Uterus (tissue), 3 donors: ENCODE measurements at regions not wholly inside any gene's neighbourhood (a gene's known extent, or its start where the extent isn't known, plus 50 kb on each side); places are given as distances from the start of the nearest gene placed in this dataset.

Experiments
- DNase-seq, 2 donors: peaks; one replicate each; pipeline ENCODE4 v3.0.0-alpha.2; 2019 to 2020
- H3K27ac ChIP-seq, 2 donors: fragments of 200-600 bp; sonication (generic); 1 replicate in 1 of 2; 2 replicates in 1 of 2; pipeline ENCODE4 v1.5.1; 2016 to 2018
- H3K27me3 ChIP-seq, 2 donors: fragments of 200-600 bp; sonication (generic); one replicate each; pipeline ENCODE4 v1.5.1; 2018 to 2019; ENCODE audit warnings: control low read depth in 1 of 2
- H3K36me3 ChIP-seq, 2 donors: fragments of 200-600 bp; sonication (generic); one replicate each; pipeline ENCODE4 v1.5.1; 2019; ENCODE audit warnings: control low read depth in 1 of 2
- H3K4me1 ChIP-seq, 2 donors: fragments of 200-600 bp; sonication (generic); one replicate each; pipeline ENCODE4 v1.5.1; 2018 to 2019; ENCODE audit warnings: control low read depth in 1 of 2
- H3K4me3 ChIP-seq, 2 donors: fragments of 200-600 bp; sonication (generic); 1 replicate in 1 of 2; 2 replicates in 1 of 2; pipeline ENCODE4 v1.5.1; 2018 to 2019; ENCODE audit warnings: mild to moderate bottlenecking in 1 of 2
- H3K9me3 ChIP-seq, 2 donors: fragments of 200-600 bp; sonication (generic); one replicate each; pipeline ENCODE4 v1.5.1; 2019; ENCODE audit warnings: control low read depth in 1 of 2
- CTCF ChIP-seq, 4 experiments: fragments of 200-600 bp in 2 of 4; fragments of 450-650 bp in 2 of 4; sonication (generic) in 2 of 4; IDR thresholded peaks; one replicate each; pipeline ENCODE4 v1.5.1; 2016 to 2019; ENCODE audit warnings: antibody characterized with exemption in 4 of 4, mild to moderate bottlenecking in 2 of 4, moderate library complexity in 1 of 4
- POLR2A ChIP-seq, 2 donors: fragments of 450-650 bp; IDR thresholded peaks; one replicate each; pipeline ENCODE4 v1.6.1; 2016; ENCODE audit warnings: antibody characterized with exemption in 2 of 2, mild to moderate bottlenecking in 1 of 2, moderate library complexity in 1 of 2
- intact Hi-C: fragments of 100-400 bp; cut with DNase I; formaldehyde crosslinking; loops from one replicate; pipeline ENCODE4 v1.15.1; 2023; ENCODE audit warnings: low total_unique reads
- donor health status: DM: yes; HTN: yes; CAD: no.

- Histone ChIP-seq H3K4me3 (no peak overlapping the region), H3K36me3 (no peaks in the 10 kb centered on the region), H3K9me3 (no peaks in the 10 kb centered on the region), H3K4me1 (no peaks in the 10 kb centered on the region), H3K27me3 (no peaks in the 10 kb centered on the region), H3K27ac (no peak overlapping the region)
- intact Hi-C loops, result no loop called here
- TF ChIP-seq CTCF (IDR thresholded peaks at IDR 0.05) (no peak), POLR2A (IDR thresholded peaks at IDR 0.05) (no peak)
- DNase-seq, result no peak
Observed at GRCh38 chr12:127064207-127064606, 1202.8 kb upstream of the TMEM132C start.

GRCh38 chr12:127065595-127065994, 1201.4 kb upstream of the TMEM132C start:
- Histone ChIP-seq H3K4me1 (no peaks in the 10 kb centered on the region), H3K4me3 (no peak overlapping the region), H3K9me3 (no peaks in the 10 kb centered on the region), H3K27me3 (no peaks in the 10 kb centered on the region), H3K27ac (no peak overlapping the region), H3K36me3 (no peaks in the 10 kb centered on the region)
- intact Hi-C loops, result no loop called here
- no peak for DNase-seq
- TF ChIP-seq POLR2A (IDR thresholded peaks at IDR 0.05) (no peak), CTCF (IDR thresholded peaks at IDR 0.05) (no peak)

GRCh38 chr12:127070515-127071157, 1196.3 kb upstream of the TMEM132C start:
- no peak overlapping the region for H3K27ac ChIP-seq
- no peaks in the 10 kb centered on the region for H3K27me3 ChIP-seq
- H3K36me3 ChIP-seq, result no peaks in the 10 kb centered on the region
- no peaks in the 10 kb centered on the region for H3K4me1 ChIP-seq
- intact Hi-C loops, result no loop called here
- no peak for DNase-seq
- H3K4me3 ChIP-seq, result no peak overlapping the region
- H3K9me3 ChIP-seq, result no peaks in the 10 kb centered on the region
- TF ChIP-seq CTCF (IDR thresholded peaks at IDR 0.05), result no peak
- no peak for TF ChIP-seq POLR2A (IDR thresholded peaks at IDR 0.05)

GRCh38 chr12:127074161-127074560, 1192.8 kb upstream of the TMEM132C start:
- Histone ChIP-seq H3K27me3 (no peaks in the 10 kb centered on the region), H3K9me3 (no peaks in the 10 kb centered on the region), H3K4me1 (no peaks in the 10 kb centered on the region), H3K4me3 (no peak overlapping the region), H3K27ac (no peak overlapping the region), H3K36me3 (no peaks in the 10 kb centered on the region)
- intact Hi-C loops, result no loop called here
- DNase-seq, result no peak
- no peak for TF ChIP-seq CTCF (IDR thresholded peaks at IDR 0.05)
- no peak for TF ChIP-seq POLR2A (IDR thresholded peaks at IDR 0.05)

GRCh38 chr12:127075981-127076380, 1191.0 kb upstream of the TMEM132C start:
- Histone ChIP-seq H3K4me1 (no peaks in the 10 kb centered on the region), H3K27ac (no peak overlapping the region), H3K27me3 (no peaks in the 10 kb centered on the region), H3K36me3 (no peaks in the 10 kb centered on the region), H3K4me3 (no peak overlapping the region), H3K9me3 (no peaks in the 10 kb centered on the region)
- TF ChIP-seq POLR2A (IDR thresholded peaks at IDR 0.05) (no peak), CTCF (IDR thresholded peaks at IDR 0.05) (no peak)
- no peak for DNase-seq
- intact Hi-C loops, result no loop called here
